ENCODE measurements at regions not wholly inside any gene's neighbourhood (a gene's known extent, or its start where the extent isn't known, plus 50 kb on each side); places are given as distances from the start of the nearest gene placed in this dataset.
"Not testable (repeated sequence)": the region's sequence is repeated elsewhere in the genome, so short reads cannot be mapped to it uniquely, and the experiment has no call there.

GRCh38 chr22:23439581-23439980 is 140.5 kb downstream of the IGLL1 start:
- not testable (repeated sequence) for TF ChIP-seq CTCF (conservative IDR thresholded peaks at IDR 0.05; ENCODE audit: low read depth, low read length); EZH2 (IDR thresholded peaks at IDR 0.05; ENCODE audit: borderline replicate concordance, low read depth, low read length, poor library complexity, severe bottlenecking)
